NCI-H748 (cell line): ENCODE measurements at regions not wholly inside any gene's neighbourhood (a gene's known extent, or its start where the extent isn't known, plus 50 kb on each side); places are given as distances from the start of the nearest gene placed in this dataset.

Experiments used
- DNase-seq: peaks from one replicate; lab custom pipeline; 2025; ENCODE audit not compliant: unreplicated experiment; lab: John Stamatoyannopoulos, UW

- DNase-seq = peak; percentile 13
Observed at GRCh38 chr5:124836314-124836713, 89.9 kb upstream of the ZNF608 start.

- peak; percentile 61 for DNase-seq
Observed at GRCh38 chr5:124839371-124839998, 93.0 kb upstream of the ZNF608 start.

- no peak for DNase-seq
Observed at GRCh38 chr5:124841829-124842712, 95.6 kb upstream of the ZNF608 start.

- DNase-seq = no peak
Observed at GRCh38 chr5:124842725-124843595, 96.5 kb upstream of the ZNF608 start.

- DNase-seq = peak; percentile 11
Observed at GRCh38 chr5:124843596-124843899, 97.1 kb upstream of the ZNF608 start.

- no peak for DNase-seq
Observed at GRCh38 chr5:124844371-124844920, 98.0 kb upstream of the ZNF608 start.

GRCh38 chr5:124847907-124848306 lies 101.5 kb upstream of the ZNF608 start:
- peak; percentile 96 for DNase-seq

- DNase-seq = peak; percentile 93
Observed at GRCh38 chr5:124849774-124850173, 103.3 kb upstream of the ZNF608 start.

- DNase-seq = no peak
Observed at GRCh38 chr5:124856726-124857125, 110.3 kb upstream of the ZNF608 start.

- DNase-seq = no peak
Observed at GRCh38 chr5:124858612-124859011, 112.2 kb upstream of the ZNF608 start.

- DNase-seq = no peak
Observed at GRCh38 chr5:124859027-124859426, 112.6 kb upstream of the ZNF608 start.

- no peak for DNase-seq
Observed at GRCh38 chr5:124859556-124860290, 113.3 kb upstream of the ZNF608 start.

- DNase-seq = no peak
Observed at GRCh38 chr5:124860291-124860655, 113.8 kb upstream of the ZNF608 start.

GRCh38 chr5:124865066-124865465 lies 118.6 kb upstream of the ZNF608 start:
- DNase-seq = no peak

- no peak for DNase-seq
Observed at GRCh38 chr5:124865603-124866354, 119.3 kb upstream of the ZNF608 start.

- no peak for DNase-seq
Observed at GRCh38 chr5:124866355-124867136, 120.1 kb upstream of the ZNF608 start.

GRCh38 chr5:124867137-124867704 lies 120.8 kb upstream of the ZNF608 start:
- no peak for DNase-seq

GRCh38 chr5:124868676-124869075 lies 122.2 kb upstream of the ZNF608 start:
- no peak for DNase-seq
